ENCODE measurements at regions not wholly inside any gene's neighbourhood (a gene's known extent, or its start where the extent isn't known, plus 50 kb on each side); places are given as distances from the start of the nearest gene placed in this dataset.
"Not testable (repeated sequence)": the region's sequence is repeated elsewhere in the genome, so short reads cannot be mapped to it uniquely, and the experiment has no call there.

GRCh38 chr12:20040184-20040583 lies 328.2 kb upstream of the PDE3A start:
- DNase-seq (ENCODE audit: low read depth in 2 of 2): no peak

GRCh38 chr12:20040831-20041230 lies 327.5 kb upstream of the PDE3A start:
- no peak for DNase-seq (ENCODE audit: low read depth in 2 of 2)

- no peak for DNase-seq (ENCODE audit: low read depth in 2 of 2)
Measured at GRCh38 chr12:20044351-20044750, 324.0 kb upstream of the PDE3A start.

GRCh38 chr12:20044846-20045245 lies 323.5 kb upstream of the PDE3A start:
- peak; percentile 13 to 23 for DNase-seq (ENCODE audit: low read depth in 2 of 2)

- DNase-seq (ENCODE audit: low read depth in 2 of 2): no peak
Measured at GRCh38 chr12:20047901-20048300, 320.4 kb upstream of the PDE3A start.

- DNase-seq (ENCODE audit: low read depth in 2 of 2): peak in 1 of 2 experiments; percentile 31
Measured at GRCh38 chr12:20050221-20050620, 318.1 kb upstream of the PDE3A start.

GRCh38 chr12:20053782-20054181 lies 314.6 kb upstream of the PDE3A start:
- no peak for DNase-seq (ENCODE audit: low read depth in 2 of 2)

GRCh38 chr12:20055856-20056255 lies 312.5 kb upstream of the PDE3A start:
- no peak for DNase-seq (ENCODE audit: low read depth in 2 of 2)

- DNase-seq (ENCODE audit: low read depth in 2 of 2): no peak
Measured at GRCh38 chr12:20057398-20057797, 310.9 kb upstream of the PDE3A start.

GRCh38 chr12:20063116-20063515 lies 305.2 kb upstream of the PDE3A start:
- DNase-seq (ENCODE audit: low read depth in 2 of 2): peak; percentile 49 to 50

GRCh38 chr12:20077618-20078017 lies 290.7 kb upstream of the PDE3A start:
- no peak for DNase-seq (ENCODE audit: low read depth in 2 of 2)

GRCh38 chr12:20089077-20089476 lies 279.3 kb upstream of the PDE3A start:
- DNase-seq (ENCODE audit: low read depth in 2 of 2): no peak

- not testable (repeated sequence) for DNase-seq (ENCODE audit: low read depth in 2 of 2)
Measured at GRCh38 chr12:20093190-20093810, 275.0 kb upstream of the PDE3A start.

GRCh38 chr12:20096430-20096829 lies 271.9 kb upstream of the PDE3A start:
- DNase-seq (ENCODE audit: low read depth in 2 of 2): no peak

GRCh38 chr12:20097626-20098025 lies 270.7 kb upstream of the PDE3A start:
- peak; percentile 47 to 51 for DNase-seq (ENCODE audit: low read depth in 2 of 2)

- no peak for DNase-seq (ENCODE audit: low read depth in 2 of 2)
Measured at GRCh38 chr12:20099395-20100183, 268.7 kb upstream of the PDE3A start.

GRCh38 chr12:20101046-20101445 lies 267.3 kb upstream of the PDE3A start:
- DNase-seq (ENCODE audit: low read depth in 2 of 2): no peak

- peak in 1 of 2 experiments; percentile 29 for DNase-seq (ENCODE audit: low read depth in 2 of 2)
Measured at GRCh38 chr12:20105943-20106342, 262.4 kb upstream of the PDE3A start.

- DNase-seq (ENCODE audit: low read depth in 2 of 2): no peak
Measured at GRCh38 chr12:20109676-20110075, 258.7 kb upstream of the PDE3A start.

GRCh38 chr12:20115371-20115770 lies 253.0 kb upstream of the PDE3A start:
- DNase-seq (ENCODE audit: low read depth in 2 of 2): not testable (repeated sequence)

- DNase-seq (ENCODE audit: low read depth in 2 of 2): peak in 1 of 2 experiments; percentile 27
Measured at GRCh38 chr12:20119596-20120402, 248.5 kb upstream of the PDE3A start.

GRCh38 chr12:20120403-20120725 lies 248.0 kb upstream of the PDE3A start:
- peak in 1 of 2 experiments; percentile 11 for DNase-seq (ENCODE audit: low read depth in 2 of 2)

- DNase-seq (ENCODE audit: low read depth in 2 of 2): no peak
Measured at GRCh38 chr12:20122274-20122673, 246.1 kb upstream of the PDE3A start.
